Small intestine (tissue), 7 donors: ENCODE measurements at regions not wholly inside any gene's neighbourhood (a gene's known extent, or its start where the extent isn't known, plus 50 kb on each side); places are given as distances from the start of the nearest gene placed in this dataset.
"Not testable (repeated sequence)": the region's sequence is repeated elsewhere in the genome, so short reads cannot be mapped to it uniquely, and the experiment has no call there.

Experiments
- DNase-seq, 2 donors: peaks; one replicate each; pipeline versions ENCODE4 v3.0.0 to v3.0.0-alpha.2; 2013
- FAIRE-seq: peaks from 2 replicates; lab custom pipeline; 2012; peaks lifted over from hg19 to GRCh38; lab: Jason Lieb, UNC
- H3K27ac ChIP-seq, 3 donors: one replicate each; pipeline ENCODE4 v1.5.1; 2013; ENCODE audit warnings: low read length in 2 of 3, mild to moderate bottlenecking in 2 of 3, control low read depth in 1 of 3, inconsistent platforms in 1 of 3, low read depth in 1 of 3, moderate library complexity in 1 of 3
- H3K27me3 ChIP-seq, 3 donors: one replicate each; pipeline ENCODE4 v1.6.1; 2013; ENCODE audit warnings: low read length in 3 of 3, inconsistent platforms in 1 of 3; ENCODE audit not compliant: control insufficient read depth in 3 of 3, insufficient read depth in 3 of 3
- H3K36me3 ChIP-seq, 3 donors: one replicate each; pipeline ENCODE4 v1.6.1; 2013; ENCODE audit warnings: low read length in 3 of 3, inconsistent platforms in 1 of 3, low read depth in 1 of 3, mild to moderate bottlenecking in 1 of 3, moderate library complexity in 1 of 3; ENCODE audit not compliant: control insufficient read depth in 3 of 3, insufficient read depth in 2 of 3
- H3K4me1 ChIP-seq, 3 donors: one replicate each; pipeline ENCODE4 v1.6.1; 2013; ENCODE audit warnings: low read length in 2 of 3, inconsistent platforms in 1 of 3, low read depth in 1 of 3, mild to moderate bottlenecking in 1 of 3, moderate library complexity in 1 of 3; ENCODE audit not compliant: control insufficient read depth in 3 of 3, insufficient read depth in 2 of 3
- H3K4me3 ChIP-seq, 3 donors: one replicate each; pipeline ENCODE4 v1.5.1; 2013; ENCODE audit warnings: low read length in 3 of 3, control low read depth in 1 of 3, inconsistent platforms in 1 of 3, low read depth in 1 of 3, mild to moderate bottlenecking in 1 of 3, moderate library complexity in 1 of 3
- H3K9me3 ChIP-seq, 2 donors: one replicate each; pipeline ENCODE4 v1.6.1; 2013; ENCODE audit warnings: low read depth in 1 of 2, low read length in 1 of 2; ENCODE audit not compliant: control insufficient read depth in 2 of 2, insufficient read depth in 1 of 2
- WGBS, 3 donors: extraction: QIAGEN DNeasy Blood & Tissue Kit; methylation state at CpG; one replicate each; pipeline ENCODE4 v1.1.7; 2013; 5-methylcytosine and 5-hydroxymethylcytosine counted together
- donor health status: healthy with polysubstance abuse.
- donor health status: control.
- donor health status: control.
- donor health status: Bipolar disorder and iron deficiency.
- donor health status: healthy.

GRCh38 chr4:96407225-96407624 lies 567.3 kb downstream of the PDHA2 start:
- Histone ChIP-seq H3K27me3 (no peaks in the 10 kb centered on the region), H3K36me3 (no peaks in the 10 kb centered on the region), H3K4me1 (no peaks in the 10 kb centered on the region), H3K9me3 (no peaks in the 10 kb centered on the region), H3K4me3 (no peak overlapping the region), H3K27ac (no peak overlapping the region)
- no peak for FAIRE-seq
- 71 to 75% (median 74%) methylated on average over 4 of the region's 4 CpGs for WGBS, 3 donors
- no peak for DNase-seq

GRCh38 chr4:96407738-96408463 lies 568.0 kb downstream of the PDHA2 start:
- Histone ChIP-seq H3K9me3 (no peaks in the 10 kb centered on the region), H3K27ac (no peak overlapping the region), H3K36me3 (no peaks in the 10 kb centered on the region), H3K4me1 (no peaks in the 10 kb centered on the region), H3K4me3 (no peak overlapping the region), H3K27me3 (no peaks in the 10 kb centered on the region)
- FAIRE-seq (no peak), DNase-seq (peak in 1 of 2 donors; percentile 1)
- WGBS, 3 donors: 62 to 76% (median 68%) methylated on average over 5 of the region's 5 CpGs

- not testable (repeated sequence) for H3K4me1 ChIP-seq, H3K9me3 ChIP-seq, DNase-seq, FAIRE-seq, H3K27me3 ChIP-seq, H3K4me3 ChIP-seq, H3K27ac ChIP-seq, H3K36me3 ChIP-seq
- WGBS, 3 donors: 88 to 95% (median 92%) methylated on average over 12 to 20 of the region's 21 CpGs
These were observed 575.0 kb downstream of the PDHA2 start for GRCh38 chr4:96414853-96415252.

GRCh38 chr4:96429657-96430056 lies 589.8 kb downstream of the PDHA2 start:
- H3K4me1 ChIP-seq: no peaks in the 10 kb centered on the region
- no peak for FAIRE-seq

GRCh38 chr4:96431094-96431493 lies 591.2 kb downstream of the PDHA2 start:
- Histone ChIP-seq H3K4me3 (no peak overlapping the region), H3K4me1 (no peaks in the 10 kb centered on the region), H3K36me3 (no peaks in the 10 kb centered on the region), H3K9me3 (no peaks in the 10 kb centered on the region), H3K27me3 (no peaks in the 10 kb centered on the region), H3K27ac (no peak overlapping the region)
- no peak for DNase-seq
- 92 to 96% (median 96%) methylated on average over 2 of the region's 2 CpGs for WGBS, 3 donors
- FAIRE-seq: no peak

More at GRCh38 chr4:96429657-96430056, 589.8 kb downstream of the PDHA2 start:
- Histone ChIP-seq H3K27me3 (no peaks in the 10 kb centered on the region), H3K9me3 (no peaks in the 10 kb centered on the region), H3K27ac (no peak overlapping the region), H3K36me3 (no peaks in the 10 kb centered on the region), H3K4me3 (no peak overlapping the region)
- no peak for DNase-seq

GRCh38 chr4:96448315-96448872 lies 608.5 kb downstream of the PDHA2 start:
- Histone ChIP-seq H3K27ac (no peak overlapping the region), H3K27me3 (no peaks in the 10 kb centered on the region), H3K9me3 (peaks cover 1 to 8% of the 10 kb centered on the region in 2 donors), H3K4me1 (no peaks in the 10 kb centered on the region), H3K36me3 (no peaks in the 10 kb centered on the region), H3K4me3 (no peak overlapping the region)
- DNase-seq: no peak
- WGBS, 3 donors: 54 to 64% (median 63%) methylated on average over 3 of the region's 3 CpGs
- no peak for FAIRE-seq

GRCh38 chr4:96455045-96455720 lies 615.3 kb downstream of the PDHA2 start:
- 79 to 92% (median 82%) methylated on average over 6 of the region's 6 CpGs for WGBS, 3 donors
- H3K9me3 ChIP-seq: peaks cover 0 to under 1% of the 10 kb centered on the region in 2 donors
- DNase-seq (no peak), FAIRE-seq (no peak)
- H3K4me3 ChIP-seq: no peak overlapping the region
- no peak overlapping the region for H3K27ac ChIP-seq
- no peaks in the 10 kb centered on the region for H3K36me3 ChIP-seq
- H3K27me3 ChIP-seq: no peaks in the 10 kb centered on the region
- no peaks in the 10 kb centered on the region for H3K4me1 ChIP-seq

- not testable (repeated sequence) for FAIRE-seq, H3K9me3 ChIP-seq, H3K36me3 ChIP-seq, H3K27ac ChIP-seq, H3K4me1 ChIP-seq, H3K27me3 ChIP-seq, DNase-seq, H3K4me3 ChIP-seq
- 71 to 81% (median 78%) methylated on average over 4 of the region's 4 CpGs for WGBS, 3 donors
These were observed 618.1 kb downstream of the PDHA2 start for GRCh38 chr4:96458031-96458430.
